MV-4-11 (cell line): ENCODE measurements at regions not wholly inside any gene's neighbourhood (a gene's known extent, or its start where the extent isn't known, plus 50 kb on each side); places are given as distances from the start of the nearest gene placed in this dataset.
"Not testable (repeated sequence)": the region's sequence is repeated elsewhere in the genome, so short reads cannot be mapped to it uniquely, and the experiment has no call there.

Experiments used
- DNase-seq: peaks from one replicate; lab custom pipeline; 2025; lab: John Stamatoyannopoulos, UW

GRCh38 chr3:74978684-74979083 is 364.2 kb upstream of the CNTN3 start:
- DNase-seq = no peak

- DNase-seq = not testable (repeated sequence)
These were observed 370.8 kb upstream of the CNTN3 start for GRCh38 chr3:74985028-74985904.

GRCh38 chr3:74988095-74988494 is 373.6 kb upstream of the CNTN3 start:
- DNase-seq = no peak

GRCh38 chr3:74992898-74993297 is 378.4 kb upstream of the CNTN3 start:
- DNase-seq = no peak

- peak; percentile 21 for DNase-seq
These were observed 386.9 kb upstream of the CNTN3 start for GRCh38 chr3:75001330-75001729.

GRCh38 chr3:75012791-75013331 is 398.4 kb upstream of the CNTN3 start:
- no peak for DNase-seq

- no peak for DNase-seq
These were observed 399.5 kb upstream of the CNTN3 start for GRCh38 chr3:75014008-75014407.

- DNase-seq = no peak
These were observed 400.8 kb upstream of the CNTN3 start for GRCh38 chr3:75015280-75015679.

- DNase-seq = no peak
These were observed 420.7 kb upstream of the CNTN3 start for GRCh38 chr3:75035146-75035545.

GRCh38 chr3:75042941-75043340 is 428.5 kb upstream of the CNTN3 start:
- peak; percentile 67 for DNase-seq

- peak; percentile 52 for DNase-seq
These were observed 434.2 kb upstream of the CNTN3 start for GRCh38 chr3:75048650-75049049.

GRCh38 chr3:75049533-75049932 is 435.1 kb upstream of the CNTN3 start:
- DNase-seq = peak; percentile 64

- no peak for DNase-seq
These were observed 444.7 kb upstream of the CNTN3 start for GRCh38 chr3:75059120-75059519.

- DNase-seq = no peak
These were observed 447.3 kb upstream of the CNTN3 start for GRCh38 chr3:75061806-75062205.

- DNase-seq = no peak
These were observed 460.7 kb upstream of the CNTN3 start for GRCh38 chr3:75075158-75075557.

GRCh38 chr3:75076481-75076880 is 462.0 kb upstream of the CNTN3 start:
- no peak for DNase-seq

- DNase-seq = no peak
These were observed 463.8 kb upstream of the CNTN3 start for GRCh38 chr3:75078290-75078689.

GRCh38 chr3:75082845-75083244 is 468.4 kb upstream of the CNTN3 start:
- no peak for DNase-seq

GRCh38 chr3:75089841-75090240 is 475.4 kb upstream of the CNTN3 start:
- DNase-seq = no peak

GRCh38 chr3:75101329-75102147 is 487.1 kb upstream of the CNTN3 start:
- DNase-seq = no peak

GRCh38 chr3:75110741-75111140 is 496.3 kb upstream of the CNTN3 start:
- DNase-seq = no peak

- DNase-seq = no peak
These were observed 501.2 kb upstream of the CNTN3 start for GRCh38 chr3:75115695-75116094.

GRCh38 chr3:75118779-75119178 is 504.3 kb upstream of the CNTN3 start:
- no peak for DNase-seq
